ENCODE measurements at regions not wholly inside any gene's neighbourhood (a gene's known extent, or its start where the extent isn't known, plus 50 kb on each side); places are given as distances from the start of the nearest gene placed in this dataset.

- H3K27ac ChIP-seq (ENCODE audit: low read depth in 2 of 2, low read length in 1 of 2) = no peak overlapping the region
- H3K36me3 ChIP-seq (replicated peaks in 1 of 2; ENCODE audit: control insufficient read depth in 1 of 2, insufficient read depth in 2 of 2, low read length in 1 of 2) = no peaks in the 10 kb centered on the region
- no peaks in the 10 kb centered on the region for H3F3A ChIP-seq (replicated peaks; ENCODE audit: insufficient read depth)
- POLR2A ChIA-PET = no interaction called here
- H4K20me1 ChIP-seq (ENCODE audit: insufficient read depth) = no peaks in the 10 kb centered on the region
- H3K9me3 ChIP-seq = no peaks in the 10 kb centered on the region
- CTCF ChIA-PET = no interaction called here
- H3K9me2 ChIP-seq = no peaks in the 10 kb centered on the region
- H3K4me3 ChIP-seq (ENCODE audit: low read depth in 2 of 2, low read length in 1 of 2) = no peak overlapping the region
- no peak overlapping the region for H3K9ac ChIP-seq
- TF ChIP-seq USF2 (IDR thresholded peaks at IDR 0.05; ENCODE audit: borderline replicate concordance, low read depth, low read length) = no peak
- TF ChIP-seq TEAD4 (IDR thresholded peaks at IDR 0.05; ENCODE audit: borderline replicate concordance, insufficient read depth) = no peak
- TF ChIP-seq JUND (IDR thresholded peaks at IDR 0.05) = no peak
- no peak for TF ChIP-seq RAD21 (IDR thresholded peaks at IDR 0.05; ENCODE audit: low read length)
- TF ChIP-seq GABPA (IDR thresholded peaks at IDR 0.05; ENCODE audit: low read depth) = no peak
- TF ChIP-seq POLR2AphosphoS5 (IDR thresholded peaks at IDR 0.05; ENCODE audit: low read depth, low read length) = no peak
- no peak for TF ChIP-seq EP300 (IDR thresholded peaks at IDR 0.05; ENCODE audit: borderline replicate concordance in 1 of 2, low read depth in 1 of 2, low read length in 1 of 2)
- no peak for DNase-seq
- H3K4me1 ChIP-seq (ENCODE audit: control insufficient read depth in 1 of 2, insufficient read depth in 2 of 2, low read depth in 1 of 2, low read length in 1 of 2) = no peaks in the 10 kb centered on the region
- H3K79me2 ChIP-seq (ENCODE audit: insufficient read depth) = no peaks in the 10 kb centered on the region
- H2AFZ ChIP-seq (ENCODE audit: low read depth) = no peak overlapping the region
- WGBS (ENCODE audit: low lambda C conversion rate) = 56% methylated on average over 29 of the region's 42 CpGs
- H3K4me2 ChIP-seq = no peak overlapping the region
- no peaks in the 10 kb centered on the region for H3K27me3 ChIP-seq (ENCODE audit: insufficient read depth)
Observed at GRCh38 chr20:11686820-11687543, 230.7 kb upstream of the BTBD3 start.

GRCh38 chr20:11687546-11688292 is 230.0 kb upstream of the BTBD3 start:
- ChIA-PET CTCF (no interaction called here), POLR2A (no interaction called here)
- H3K27me3 ChIP-seq (ENCODE audit: insufficient read depth) = no peaks in the 10 kb centered on the region
- no peak for TF ChIP-seq REST (IDR thresholded peaks at IDR 0.05; ENCODE audit: low read depth, low read length)
- no peak for TF ChIP-seq SMC3 (IDR thresholded peaks at IDR 0.05; ENCODE audit: low read depth, low read length)
- TF ChIP-seq IRF3 (IDR thresholded peaks at IDR 0.05; ENCODE audit: low read depth, low read length) = no peak
- TF ChIP-seq MXI1 (IDR thresholded peaks at IDR 0.05; ENCODE audit: low read depth, low read length) = no peak
- TF ChIP-seq GABPA (IDR thresholded peaks at IDR 0.05; ENCODE audit: low read depth) = no peak
- TF ChIP-seq YY1 (IDR thresholded peaks at IDR 0.05; ENCODE audit: low read depth) = no peak
- no peaks in the 10 kb centered on the region for H3K79me2 ChIP-seq (ENCODE audit: insufficient read depth)
- no peaks in the 10 kb centered on the region for H3F3A ChIP-seq (replicated peaks; ENCODE audit: insufficient read depth)
- 51% methylated on average over 7 of the region's 7 CpGs for WGBS (ENCODE audit: low lambda C conversion rate)
- no peak for DNase-seq
- no peaks in the 10 kb centered on the region for H3K36me3 ChIP-seq (replicated peaks in 1 of 2; ENCODE audit: control insufficient read depth in 1 of 2, insufficient read depth in 2 of 2, low read length in 1 of 2)
- no peak overlapping the region for H3K4me3 ChIP-seq (ENCODE audit: low read depth in 2 of 2, low read length in 1 of 2)
- H3K27ac ChIP-seq (ENCODE audit: low read depth in 2 of 2, low read length in 1 of 2) = no peak overlapping the region
- H3K9me2 ChIP-seq = no peaks in the 10 kb centered on the region
- H2AFZ ChIP-seq (ENCODE audit: low read depth) = no peak overlapping the region
- H3K4me1 ChIP-seq (ENCODE audit: control insufficient read depth in 1 of 2, insufficient read depth in 2 of 2, low read depth in 1 of 2, low read length in 1 of 2) = no peaks in the 10 kb centered on the region
- no peaks in the 10 kb centered on the region for H3K9me3 ChIP-seq
- no peaks in the 10 kb centered on the region for H4K20me1 ChIP-seq (ENCODE audit: insufficient read depth)
- H3K9ac ChIP-seq = no peak overlapping the region
- no peak overlapping the region for H3K4me2 ChIP-seq
